ENCODE measurements at regions not wholly inside any gene's neighbourhood (a gene's known extent, or its start where the extent isn't known, plus 50 kb on each side); places are given as distances from the start of the nearest gene placed in this dataset.

GRCh38 chr9:129377181-129377580 is 199.1 kb upstream of the IER5L start:
- no peak for DNase-seq

DNA sequence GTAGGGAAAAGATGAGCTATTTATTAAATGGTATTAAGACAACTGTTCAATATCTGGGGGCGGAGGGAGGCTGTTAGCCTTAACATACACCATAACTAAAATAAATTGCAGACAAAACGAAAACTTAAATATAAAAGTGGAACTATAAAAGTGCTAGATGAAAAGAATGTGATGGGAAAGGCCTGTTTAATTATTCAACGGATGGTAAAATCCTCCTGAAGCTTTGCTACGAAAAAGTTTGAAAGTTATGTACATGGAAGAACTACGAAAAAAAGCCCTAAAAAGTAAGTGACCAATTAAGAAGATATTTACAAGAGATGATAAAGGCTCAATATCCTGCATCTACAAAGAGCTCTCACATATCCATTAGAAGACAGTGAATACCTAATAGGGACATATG is 197.8 kb upstream of the IER5L start:
- DNase-seq, result no peak

GRCh38 chr9:129374651-129375050 is 196.6 kb upstream of the IER5L start:
- no peak for DNase-seq

GRCh38 chr9:129374231-129374630 is 196.2 kb upstream of the IER5L start:
- DNase-seq, result no peak

GRCh38 chr9:129373361-129373760 is 195.3 kb upstream of the IER5L start:
- no peak for DNase-seq

GRCh38 chr9:129370770-129371169 is 192.7 kb upstream of the IER5L start:
- no peak for DNase-seq

- no peak for DNase-seq
Observed at GRCh38 chr9:129368444-129368978, 190.4 kb upstream of the IER5L start.

DNA sequence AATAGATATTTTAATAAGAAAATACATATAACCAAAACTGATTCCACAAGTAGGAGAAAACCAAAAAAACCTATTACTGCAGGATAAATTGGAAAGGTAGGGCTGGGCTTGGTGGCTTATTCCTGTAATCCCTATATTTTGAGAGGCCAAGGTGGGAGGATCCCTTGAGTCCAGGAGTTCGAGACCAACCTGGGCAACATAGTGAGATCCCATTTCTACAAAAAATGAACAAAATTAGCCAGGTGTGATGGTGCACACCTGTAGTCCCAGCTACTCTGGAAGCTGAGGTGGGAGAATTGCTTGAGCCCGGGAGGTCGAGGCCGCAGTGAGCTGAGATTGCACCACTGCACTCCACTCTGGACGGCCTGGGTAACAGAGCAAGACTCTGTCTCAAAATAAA is 189.2 kb upstream of the IER5L start:
- DNase-seq, result no peak

DNA sequence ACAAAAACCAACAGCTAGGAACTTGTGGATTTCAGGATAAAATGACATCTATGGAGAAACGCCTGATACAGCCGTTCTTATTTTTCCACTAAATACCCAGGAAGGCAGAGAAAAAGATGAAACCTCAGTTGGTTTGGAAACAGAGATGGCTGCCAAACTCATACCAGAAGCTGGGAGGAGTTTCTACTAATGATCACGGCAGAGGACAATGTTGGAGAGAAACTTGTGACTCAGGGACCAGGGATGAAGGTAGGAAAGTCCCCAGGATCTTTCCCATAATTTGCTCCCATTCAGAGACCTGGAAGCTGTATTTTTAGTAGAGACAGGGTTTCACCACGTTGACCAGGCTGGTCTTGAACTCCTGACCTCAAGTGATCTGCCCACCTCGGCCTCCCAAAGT is 187.1 kb upstream of the IER5L start:
- no peak for DNase-seq

DNA sequence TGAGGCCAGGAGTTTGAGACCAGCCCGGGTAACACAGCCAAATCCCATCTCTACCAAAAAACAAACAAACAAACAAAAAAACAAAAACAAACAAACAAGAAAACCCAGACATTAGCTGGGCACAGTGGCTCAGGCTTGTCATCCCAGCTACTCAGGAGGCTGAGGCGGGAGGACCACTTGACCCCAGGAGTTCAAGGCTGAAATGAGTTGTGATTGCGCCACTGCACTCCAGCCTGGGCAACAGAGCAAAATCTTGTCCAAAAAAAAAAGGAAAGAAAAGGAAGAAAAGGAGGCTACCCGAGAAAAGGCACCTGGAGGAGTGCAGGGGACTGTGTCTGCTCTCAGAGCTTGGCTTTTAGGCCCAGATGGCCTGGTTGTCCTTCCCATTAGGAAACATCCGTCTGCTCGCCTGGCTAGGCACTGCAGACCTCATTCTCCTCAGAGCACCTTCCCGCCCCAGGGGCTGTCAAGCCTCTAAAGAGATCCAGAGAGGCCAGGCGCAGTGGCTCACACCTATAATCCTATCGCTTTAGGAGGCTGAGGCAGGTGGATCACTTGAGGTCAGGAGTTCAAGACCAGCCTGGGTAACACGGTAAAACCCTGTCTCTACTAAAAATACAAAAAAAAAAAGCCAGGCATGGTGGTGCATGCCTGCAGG is 185.3 kb upstream of the IER5L start:
- no peak for DNase-seq

GRCh38 chr9:129362287-129363000 is 184.4 kb upstream of the IER5L start:
- no peak for DNase-seq

- no peak for DNase-seq
Observed at GRCh38 chr9:129361196-129361595, 183.1 kb upstream of the IER5L start.

DNA sequence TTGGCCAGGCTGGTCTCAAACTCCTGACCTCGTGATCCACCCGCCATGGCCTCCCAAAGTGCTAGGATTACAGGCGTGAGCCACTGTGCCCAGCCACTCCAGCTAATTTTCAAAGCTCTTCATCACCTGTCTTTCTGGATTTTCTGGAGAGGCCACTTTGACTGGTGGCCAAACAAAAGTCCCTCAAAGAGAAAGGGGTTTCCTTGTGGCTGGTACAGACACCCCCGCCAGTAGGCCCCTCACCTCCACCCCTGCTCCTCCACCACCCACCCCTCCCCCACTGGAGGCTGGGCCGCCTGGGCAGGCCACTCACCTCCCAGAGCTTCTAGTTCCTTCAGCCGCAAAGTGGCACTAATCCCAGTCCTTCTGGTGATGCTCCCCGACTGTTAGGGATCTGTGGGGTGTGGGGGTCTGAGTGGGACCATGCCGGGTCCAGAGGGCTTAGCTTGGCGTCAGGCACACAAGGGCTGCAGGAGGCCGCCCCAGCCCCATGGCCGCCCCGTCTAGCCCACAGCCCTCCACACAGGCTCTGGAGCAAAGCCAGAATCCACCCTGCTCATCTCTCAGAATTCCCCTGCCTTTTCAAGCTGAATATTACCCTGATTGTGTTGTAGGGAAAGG is 182.0 kb upstream of the IER5L start:
- DNase-seq, result no peak

DNA sequence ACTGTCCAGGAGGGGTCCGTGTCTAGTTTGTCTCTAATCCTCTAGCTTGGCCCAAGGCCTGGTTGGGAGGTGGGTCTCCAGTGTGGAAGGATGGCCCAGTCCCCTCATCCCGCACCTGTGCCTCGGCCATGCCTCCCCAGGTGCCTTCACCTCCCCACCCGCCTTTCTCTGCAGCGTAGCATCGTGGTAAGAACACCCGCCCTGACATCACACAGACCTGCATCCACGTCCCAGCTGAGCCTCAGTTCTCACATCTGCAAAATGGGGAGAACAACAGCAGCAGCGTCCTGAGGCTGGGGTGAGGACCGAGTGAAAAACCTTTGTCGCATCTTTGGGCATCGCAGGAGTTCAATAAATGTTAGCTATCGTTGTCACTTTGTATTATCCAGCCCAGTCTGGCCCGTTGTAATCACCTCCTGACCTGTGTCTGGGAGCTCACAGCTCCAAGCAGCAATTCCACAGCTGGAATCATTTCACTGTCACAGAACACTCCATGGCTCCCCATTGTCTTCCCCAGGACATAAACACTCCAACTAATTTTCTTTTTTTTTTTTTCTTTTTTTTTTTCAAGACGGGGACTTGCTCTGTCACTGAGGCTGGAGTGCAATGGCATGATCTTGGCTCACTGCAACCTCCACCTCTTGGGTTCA is 181.2 kb upstream of the IER5L start:
- no peak for DNase-seq

DNA sequence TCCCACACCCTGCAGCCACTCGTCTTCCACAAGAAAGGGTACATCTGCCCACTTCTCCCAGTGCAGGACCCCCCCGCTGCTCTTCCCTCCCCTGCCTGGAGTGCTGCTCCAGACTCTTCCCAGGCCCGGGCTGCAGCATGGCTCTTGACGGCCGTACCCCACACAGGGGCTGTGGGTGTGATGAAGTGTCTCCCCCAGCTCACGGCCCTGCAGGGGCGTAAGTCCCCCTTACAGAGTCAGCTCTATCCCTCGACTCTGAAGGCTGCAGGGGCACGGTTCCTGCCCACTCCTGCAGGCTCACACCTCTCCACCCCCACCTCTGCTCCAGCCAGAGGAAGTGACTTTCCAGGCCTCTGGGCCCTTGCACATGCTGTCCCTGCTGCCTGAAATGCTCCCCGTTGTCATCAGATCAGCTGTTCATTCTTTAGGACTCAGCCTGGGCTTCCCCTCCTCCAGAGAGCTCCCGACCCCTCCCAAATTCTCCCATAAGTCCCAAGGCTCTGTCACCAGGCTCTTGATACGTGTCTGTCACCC is 180.6 kb upstream of the IER5L start:
- no peak for DNase-seq

- no peak for DNase-seq
Observed at GRCh38 chr9:129357773-129358245, 179.7 kb upstream of the IER5L start.

DNA sequence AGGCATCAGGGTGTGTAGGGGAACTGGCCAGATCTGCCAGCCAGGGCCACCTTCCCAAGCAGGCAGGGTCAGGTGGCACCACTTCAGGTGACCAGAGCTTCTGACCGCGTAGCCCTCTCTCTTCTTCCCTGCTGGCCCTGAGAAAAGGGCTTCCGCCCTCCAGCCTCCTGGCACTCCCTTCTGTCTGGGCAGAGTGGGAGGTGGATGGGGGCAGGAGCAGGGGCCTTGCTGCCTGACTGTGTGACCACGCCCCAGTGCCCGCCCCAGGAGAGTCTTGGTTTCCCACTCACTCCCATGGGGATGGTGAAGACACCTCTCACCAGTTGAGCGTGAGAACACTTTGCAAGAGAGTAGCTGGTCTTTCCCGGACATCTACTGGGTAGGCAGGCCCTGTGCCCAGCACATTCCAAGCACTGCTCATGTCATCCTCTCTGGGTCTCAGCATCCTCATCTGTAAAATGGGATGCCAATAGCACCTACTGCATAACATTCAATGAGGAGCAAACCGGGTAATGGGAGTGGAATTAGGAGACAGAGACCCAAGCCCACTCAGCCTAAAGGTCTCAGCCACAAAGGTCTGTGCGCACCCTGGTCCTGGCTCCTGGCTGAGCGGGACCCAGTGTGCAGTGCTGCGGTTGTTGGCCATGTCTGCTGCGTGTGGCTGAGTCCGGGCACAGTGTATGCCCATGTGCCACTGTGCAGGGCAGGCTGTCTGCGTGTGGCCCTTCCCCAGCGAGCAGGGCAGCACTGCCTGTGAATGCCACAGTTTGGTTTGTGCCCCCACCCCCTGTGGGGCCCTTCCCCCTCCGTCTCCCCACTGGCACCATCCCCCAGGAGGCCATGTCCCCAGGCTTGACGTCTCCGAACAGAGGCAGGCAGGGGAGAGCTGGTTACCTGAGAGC is 179.1 kb upstream of the IER5L start:
- DNase-seq, result no peak

DNA sequence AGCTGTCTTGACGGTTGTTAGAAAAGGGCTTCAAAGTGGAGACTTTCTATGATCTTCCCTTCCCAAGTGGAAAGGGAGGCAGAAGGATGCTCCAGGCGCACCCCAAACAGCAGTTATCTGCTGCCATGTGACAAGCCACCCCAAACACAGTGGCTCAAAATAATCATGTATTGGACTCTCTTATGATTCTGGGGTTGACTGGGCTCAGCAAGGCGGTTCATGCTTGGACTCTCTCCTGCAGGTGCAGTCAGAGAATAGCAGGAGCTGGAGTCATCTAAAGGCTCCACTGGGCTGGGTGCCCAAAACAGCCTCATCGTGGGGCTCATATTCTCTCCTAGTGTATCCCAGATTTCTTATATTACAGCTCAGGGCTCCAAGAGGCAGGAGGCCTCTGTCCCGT is 177.6 kb upstream of the IER5L start:
- DNase-seq, result no peak

DNA sequence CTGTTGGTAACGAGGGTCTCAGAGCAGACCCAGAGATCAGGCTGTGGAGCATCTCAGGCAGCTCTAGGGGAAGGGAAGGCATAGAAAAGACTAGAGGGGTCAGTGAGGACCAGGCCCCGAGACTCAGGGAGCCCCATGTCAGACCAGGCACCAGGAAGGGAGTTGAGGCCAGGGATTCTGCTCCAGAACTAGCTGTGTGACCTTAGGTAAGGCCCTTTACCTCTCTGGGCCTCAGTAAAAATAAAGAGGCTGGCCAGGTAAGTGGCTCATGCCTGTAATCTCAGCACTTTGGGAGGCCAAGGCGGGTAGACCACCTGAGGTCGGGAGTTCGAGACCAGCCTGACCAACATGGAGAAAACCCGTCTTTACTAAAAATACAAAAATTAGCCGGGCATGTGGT is 176.4 kb upstream of the IER5L start:
- no peak for DNase-seq

DNA sequence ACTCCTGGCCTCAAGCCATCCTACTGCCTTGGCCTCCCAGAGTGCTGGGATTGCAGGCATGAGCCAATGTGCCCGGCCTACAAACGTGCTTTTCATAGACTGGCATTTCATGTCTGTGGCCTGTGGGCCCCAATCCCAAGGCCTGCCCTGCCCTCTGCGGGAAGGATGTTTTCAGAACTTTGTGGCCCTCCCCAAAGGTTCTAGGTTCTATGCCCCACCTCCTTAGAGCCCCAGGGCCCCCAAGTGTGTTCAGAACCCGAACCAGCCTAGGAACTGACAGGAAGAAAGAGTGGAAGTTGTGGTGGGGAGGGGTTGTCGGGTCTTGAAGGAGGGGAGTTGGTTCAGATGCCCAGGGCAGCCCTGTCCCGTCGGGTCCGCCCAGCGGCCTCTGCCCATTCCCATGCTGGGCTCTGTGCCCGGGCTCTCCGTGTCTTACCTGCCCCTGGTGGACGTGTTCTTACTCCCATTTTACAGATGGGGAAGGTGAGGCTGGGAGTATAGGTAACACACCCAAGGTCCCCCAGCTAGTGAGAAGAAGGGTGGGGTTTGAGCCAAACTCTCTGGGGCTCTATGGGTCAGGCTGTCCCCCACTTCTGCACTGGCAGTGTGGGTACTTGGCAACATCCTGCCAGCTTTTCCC is 175.8 kb upstream of the IER5L start:
- DNase-seq, result no peak

GRCh38 chr9:129352146-129352865 is 174.2 kb upstream of the IER5L start:
- no peak for DNase-seq
